Endothelial cell (in vitro differentiated cells): ENCODE measurements at regions not wholly inside any gene's neighbourhood (a gene's known extent, or its start where the extent isn't known, plus 50 kb on each side); places are given as distances from the start of the nearest gene placed in this dataset.

ENCODE experiments used
- DNase-seq: peaks from one replicate; pipeline ENCODE4 v3.0.0; 2021; ENCODE audit warnings: low spot score
- H3K27ac Mint-ChIP-seq: one replicate; pipeline ENCODE4 v1.8.0; 2021; ENCODE audit warnings: mixed read lengths, inconsistent platforms; ENCODE audit not compliant: unreplicated experiment
- H3K27me3 Mint-ChIP-seq: one replicate; pipeline ENCODE4 v1.8.0; 2021; ENCODE audit warnings: mild to moderate bottlenecking, moderate library complexity, mixed read lengths, inconsistent platforms; ENCODE audit not compliant: unreplicated experiment
- H3K36me3 Mint-ChIP-seq: one replicate; pipeline ENCODE4 v1.8.0; 2021; ENCODE audit warnings: mild to moderate bottlenecking, low read depth, mixed read lengths, inconsistent platforms; ENCODE audit not compliant: unreplicated experiment
- H3K4me1 Mint-ChIP-seq: one replicate; pipeline ENCODE4 v1.8.0; 2021; ENCODE audit warnings: mild to moderate bottlenecking, mixed read lengths, inconsistent platforms; ENCODE audit not compliant: unreplicated experiment
- H3K4me3 Mint-ChIP-seq: one replicate; pipeline ENCODE4 v1.8.0; 2021; ENCODE audit warnings: mild to moderate bottlenecking, mixed read lengths, inconsistent platforms; ENCODE audit not compliant: unreplicated experiment
- H3K9me3 Mint-ChIP-seq: one replicate; pipeline ENCODE4 v1.8.0; 2021; ENCODE audit warnings: mixed read lengths, inconsistent platforms; ENCODE audit not compliant: unreplicated experiment
- TF ChIP-seq, protein P1 (sequence below): fragments of 200-600 bp; sonication (generic); IDR thresholded peaks from one replicate; pipeline ENCODE4 v1.5.0; 2021; ENCODE audit warnings: antibody characterized with exemption; ENCODE audit not compliant: unreplicated experiment

GRCh38 chr6:133772567-133772966, 116.3 kb upstream of the TCF21 start:
- no peaks in the 10 kb centered on the region for H3K27me3 Mint-ChIP-seq
- H3K4me3 Mint-ChIP-seq: no peak overlapping the region
- H3K4me1 Mint-ChIP-seq: peaks cover 6% of the 10 kb centered on the region
- H3K9me3 Mint-ChIP-seq: no peaks in the 10 kb centered on the region
- TF ChIP-seq, protein P1, sequence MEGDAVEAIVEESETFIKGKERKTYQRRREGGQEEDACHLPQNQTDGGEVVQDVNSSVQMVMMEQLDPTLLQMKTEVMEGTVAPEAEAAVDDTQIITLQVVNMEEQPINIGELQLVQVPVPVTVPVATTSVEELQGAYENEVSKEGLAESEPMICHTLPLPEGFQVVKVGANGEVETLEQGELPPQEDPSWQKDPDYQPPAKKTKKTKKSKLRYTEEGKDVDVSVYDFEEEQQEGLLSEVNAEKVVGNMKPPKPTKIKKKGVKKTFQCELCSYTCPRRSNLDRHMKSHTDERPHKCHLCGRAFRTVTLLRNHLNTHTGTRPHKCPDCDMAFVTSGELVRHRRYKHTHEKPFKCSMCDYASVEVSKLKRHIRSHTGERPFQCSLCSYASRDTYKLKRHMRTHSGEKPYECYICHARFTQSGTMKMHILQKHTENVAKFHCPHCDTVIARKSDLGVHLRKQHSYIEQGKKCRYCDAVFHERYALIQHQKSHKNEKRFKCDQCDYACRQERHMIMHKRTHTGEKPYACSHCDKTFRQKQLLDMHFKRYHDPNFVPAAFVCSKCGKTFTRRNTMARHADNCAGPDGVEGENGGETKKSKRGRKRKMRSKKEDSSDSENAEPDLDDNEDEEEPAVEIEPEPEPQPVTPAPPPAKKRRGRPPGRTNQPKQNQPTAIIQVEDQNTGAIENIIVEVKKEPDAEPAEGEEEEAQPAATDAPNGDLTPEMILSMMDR: no peak
- no peaks in the 10 kb centered on the region for H3K36me3 Mint-ChIP-seq
- DNase-seq: no peak
- H3K27ac Mint-ChIP-seq: no peak overlapping the region

- Mint-ChIP-seq H3K27ac (no peak overlapping the region), H3K27me3 (no peaks in the 10 kb centered on the region), H3K36me3 (no peaks in the 10 kb centered on the region), H3K9me3 (no peaks in the 10 kb centered on the region), H3K4me3 (no peak overlapping the region), H3K4me1 (peaks cover 6% of the 10 kb centered on the region)
- DNase-seq: no peak
- TF ChIP-seq, protein P1: no peak
These were observed 115.1 kb upstream of the TCF21 start for GRCh38 chr6:133773776-133774175.

- peak overlapping the region; percentile 10 for H3K27ac Mint-ChIP-seq
- no peak overlapping the region for H3K4me3 Mint-ChIP-seq
- H3K9me3 Mint-ChIP-seq: no peaks in the 10 kb centered on the region
- TF ChIP-seq, protein P1: no peak
- DNase-seq: no peak
- H3K36me3 Mint-ChIP-seq: no peaks in the 10 kb centered on the region
- H3K27me3 Mint-ChIP-seq: no peaks in the 10 kb centered on the region
- H3K4me1 Mint-ChIP-seq: peaks cover 5% of the 10 kb centered on the region
These were observed 114.6 kb upstream of the TCF21 start for GRCh38 chr6:133774356-133774755.

GRCh38 chr6:133778414-133779130, 110.3 kb upstream of the TCF21 start:
- TF ChIP-seq, protein P1: no peak
- Mint-ChIP-seq H3K27me3 (no peaks in the 10 kb centered on the region), H3K9me3 (no peaks in the 10 kb centered on the region), H3K4me1 (peaks cover 18% of the 10 kb centered on the region), H3K36me3 (no peaks in the 10 kb centered on the region), H3K4me3 (no peak overlapping the region), H3K27ac (no peak overlapping the region)
- DNase-seq: no peak

- H3K4me3 Mint-ChIP-seq: no peak overlapping the region
- H3K4me1 Mint-ChIP-seq: peaks cover 15% of the 10 kb centered on the region
- no peak for DNase-seq
- no peaks in the 10 kb centered on the region for H3K9me3 Mint-ChIP-seq
- H3K36me3 Mint-ChIP-seq: no peaks in the 10 kb centered on the region
- no peak overlapping the region for H3K27ac Mint-ChIP-seq
- TF ChIP-seq, protein P1: no peak
- H3K27me3 Mint-ChIP-seq: no peaks in the 10 kb centered on the region
These were observed 108.8 kb upstream of the TCF21 start for GRCh38 chr6:133779916-133780695.
